Spleen (tissue), 11 donors: ENCODE measurements at regions not wholly inside any gene's neighbourhood (a gene's known extent, or its start where the extent isn't known, plus 50 kb on each side); places are given as distances from the start of the nearest gene placed in this dataset.

Experiments
- DNase-seq: peaks from one replicate; pipeline ENCODE4 v3.0.0-alpha.2; 2020
- H3K27ac ChIP-seq, 8 donors: fragments of 200-600 bp; sonication (generic) in 7 of 8; 1 replicate in 4 of 8; 2 replicates in 4 of 8; pipeline versions ENCODE4 v1.5.0 to v1.8.0; 2016 to 2021; ENCODE audit warnings: inconsistent platforms in 4 of 8, mild to moderate bottlenecking in 4 of 8, moderate library complexity in 1 of 8
- H3K27me3 ChIP-seq, 7 donors: fragments of 200-600 bp; sonication (generic) in 6 of 7; replicated peaks in 1 of 7; 1 replicate in 4 of 7; 2 replicates in 3 of 7; pipeline versions ENCODE4 v1.5.0 to v1.8.0; 2016 to 2021; ENCODE audit warnings: inconsistent platforms in 3 of 7, mild to moderate bottlenecking in 1 of 7
- H3K36me3 ChIP-seq, 6 donors: fragments of 200-600 bp; sonication (generic) in 5 of 6; 1 replicate in 4 of 6; 2 replicates in 2 of 6; pipeline versions ENCODE4 v1.5.0 to v1.8.0; 2016 to 2021; ENCODE audit warnings: inconsistent platforms in 2 of 6
- H3K4me1 ChIP-seq, 6 donors: fragments of 200-600 bp; sonication (generic) in 5 of 6; 1 replicate in 3 of 6; 2 replicates in 3 of 6; pipeline versions ENCODE4 v1.5.0 to v1.8.0; 2016 to 2021; ENCODE audit warnings: inconsistent platforms in 3 of 6
- H3K4me3 ChIP-seq, 8 donors: fragments of 200-600 bp; sonication (generic) in 7 of 8; 1 replicate in 4 of 8; 2 replicates in 4 of 8; pipeline versions ENCODE4 v1.5.0 to v1.8.0; 2016 to 2021; ENCODE audit warnings: inconsistent platforms in 4 of 8, mild to moderate bottlenecking in 4 of 8, moderate library complexity in 2 of 8
- H3K9me3 ChIP-seq, 8 donors: fragments of 200-600 bp; sonication (generic) in 7 of 8; 1 replicate in 4 of 8; 2 replicates in 4 of 8; pipeline versions ENCODE4 v1.5.0 to v1.8.0; 2016 to 2021; ENCODE audit warnings: inconsistent platforms in 4 of 8
- CTCF ChIP-seq, 11 experiments: fragments of 200-600 bp in 7 of 11; fragments of 450-650 bp in 4 of 11; sonication (generic) in 4 of 11; IDR thresholded peaks in 8 of 11; conservative IDR thresholded peaks in 3 of 11; 1 replicate in 7 of 11; 2 replicates in 4 of 11; pipeline versions ENCODE4 v1.4.0 to v1.8.0; 2016 to 2021; ENCODE audit warnings: antibody characterized with exemption in 11 of 11, inconsistent platforms in 4 of 11, mild to moderate bottlenecking in 1 of 11
- POLR2A ChIP-seq, 3 donors: fragments of 450-650 bp; IDR thresholded peaks; one replicate each; pipeline ENCODE4 v1.5.1; 2017; ENCODE audit warnings: antibody characterized with exemption in 3 of 3, mild to moderate bottlenecking in 1 of 3
- POLR2AphosphoS5 ChIP-seq, 3 donors: sonication (generic); formaldehyde crosslinking; IDR thresholded peaks; one replicate each; pipeline ENCODE4 v1.5.1; 2017; ENCODE audit warnings: antibody characterized with exemption in 3 of 3
- WGBS, 5 donors: extraction: QIAGEN DNeasy Blood & Tissue Kit in 3 of 5; methylation state at CpG; one replicate each; pipeline versions ENCODE4 v1.1.5 to v1.1.7; 2013 to 2018; 5-methylcytosine and 5-hydroxymethylcytosine counted together
- intact Hi-C: fragments of 100-400 bp; cut with DNase I; formaldehyde crosslinking; loops from one replicate; pipeline ENCODE4 v1.15.0; 2023; ENCODE audit warnings: low total_unique reads
- donor health status: healthy with polysubstance abuse.
- donor health status: DM: no; HTN: no; CAD: no; lungs with moderate emphysema.
- donor health status: DM: no; HTN: no; CAD: no.
- donor health status: Bipolar disorder and iron deficiency.
- donor health status: healthy.
- donor health status: DM: no; HTN: no; CAD: no.
- donor health status: DM: yes; HTN: yes; CAD: no.

- Histone ChIP-seq H3K4me1 (no peaks in the 10 kb centered on the region), H3K4me3 (no peak overlapping the region), H3K9me3 (peaks cover 0 to 10% (median 2%) of the 10 kb centered on the region in 8 donors), H3K27ac (no peak overlapping the region), H3K27me3 (no peaks in the 10 kb centered on the region), H3K36me3 (no peaks in the 10 kb centered on the region)
- TF ChIP-seq CTCF (IDR thresholded peaks at IDR 0.05 in 8 of 11, conservative IDR thresholded peaks at IDR 0.05 in 3 of 11) (no peak), POLR2AphosphoS5 (IDR thresholded peaks at IDR 0.05) (no peak), POLR2A (IDR thresholded peaks at IDR 0.05) (no peak)
- WGBS, 5 donors = 0 to 87% (median 64%) methylated on average over 1 of the region's 1 CpG
- DNase-seq = no peak
- intact Hi-C loops = no loop called here
Measured at GRCh38 chr4:144202081-144202480, 61.6 kb upstream of the GYPA start.

- H3K9me3 ChIP-seq = no peaks in the 10 kb centered on the region
- DNase-seq = no peak
- no peak overlapping the region for H3K27ac ChIP-seq
- H3K4me3 ChIP-seq = no peak overlapping the region
- no peaks in the 10 kb centered on the region for H3K36me3 ChIP-seq
- WGBS, 5 donors = 72 to 89% (median 78%) methylated on average over 2 of the region's 2 CpGs
- no peak for TF ChIP-seq CTCF (IDR thresholded peaks at IDR 0.05 in 8 of 11, conservative IDR thresholded peaks at IDR 0.05 in 3 of 11)
- TF ChIP-seq POLR2AphosphoS5 (IDR thresholded peaks at IDR 0.05) = no peak
- no peak for TF ChIP-seq POLR2A (IDR thresholded peaks at IDR 0.05)
- no peaks in the 10 kb centered on the region for H3K4me1 ChIP-seq
- no peaks in the 10 kb centered on the region for H3K27me3 ChIP-seq
- intact Hi-C loops = no loop called here
Measured at GRCh38 chr4:144203155-144203554, 62.6 kb upstream of the GYPA start.

GRCh38 chr4:144204431-144204830, 63.9 kb upstream of the GYPA start:
- H3K9me3 ChIP-seq = no peaks in the 10 kb centered on the region

GRCh38 chr4:144206711-144207110, 66.2 kb upstream of the GYPA start:
- intact Hi-C loops = no loop called here
- H3K4me1 ChIP-seq = no peaks in the 10 kb centered on the region
- TF ChIP-seq CTCF (IDR thresholded peaks at IDR 0.05 in 8 of 11, conservative IDR thresholded peaks at IDR 0.05 in 3 of 11) (no peak), POLR2A (IDR thresholded peaks at IDR 0.05) (no peak), POLR2AphosphoS5 (IDR thresholded peaks at IDR 0.05) (no peak)
- H3K27ac ChIP-seq = no peak overlapping the region
- H3K9me3 ChIP-seq = no peaks in the 10 kb centered on the region
- no peak overlapping the region for H3K4me3 ChIP-seq
- H3K27me3 ChIP-seq = no peaks in the 10 kb centered on the region
- DNase-seq = no peak
- no peaks in the 10 kb centered on the region for H3K36me3 ChIP-seq
- WGBS, 5 donors = 72 to 88% (median 81%) methylated on average over 1 of the region's 1 CpG

More at GRCh38 chr4:144204431-144204830, 63.9 kb upstream of the GYPA start:
- no peak overlapping the region for H3K4me3 ChIP-seq
- no peak overlapping the region for H3K27ac ChIP-seq
- H3K27me3 ChIP-seq = no peaks in the 10 kb centered on the region
- TF ChIP-seq POLR2AphosphoS5 (IDR thresholded peaks at IDR 0.05) (no peak), POLR2A (IDR thresholded peaks at IDR 0.05) (no peak), CTCF (IDR thresholded peaks at IDR 0.05 in 8 of 11, conservative IDR thresholded peaks at IDR 0.05 in 3 of 11) (no peak)
- no peak for DNase-seq
- H3K36me3 ChIP-seq = no peaks in the 10 kb centered on the region
- no peaks in the 10 kb centered on the region for H3K4me1 ChIP-seq
- intact Hi-C loops = no loop called here
